HG03196 (cell line): ENCODE measurements at regions not wholly inside any gene's neighbourhood (a gene's known extent, or its start where the extent isn't known, plus 50 kb on each side); places are given as distances from the start of the nearest gene placed in this dataset.
"Not testable (repeated sequence)": the region's sequence is repeated elsewhere in the genome, so short reads cannot be mapped to it uniquely, and the experiment has no call there.

Experiments
- ATAC-seq: cut with Tn5 transposase; IDR thresholded peaks from one replicate; pipeline ENCODE4 v1.9.1; 2021; ENCODE audit not compliant: unreplicated experiment

- no peak for ATAC-seq
Observed at GRCh38 chr3:177382944-177383343, 185.7 kb upstream of the TBL1XR1 start.

DNA sequence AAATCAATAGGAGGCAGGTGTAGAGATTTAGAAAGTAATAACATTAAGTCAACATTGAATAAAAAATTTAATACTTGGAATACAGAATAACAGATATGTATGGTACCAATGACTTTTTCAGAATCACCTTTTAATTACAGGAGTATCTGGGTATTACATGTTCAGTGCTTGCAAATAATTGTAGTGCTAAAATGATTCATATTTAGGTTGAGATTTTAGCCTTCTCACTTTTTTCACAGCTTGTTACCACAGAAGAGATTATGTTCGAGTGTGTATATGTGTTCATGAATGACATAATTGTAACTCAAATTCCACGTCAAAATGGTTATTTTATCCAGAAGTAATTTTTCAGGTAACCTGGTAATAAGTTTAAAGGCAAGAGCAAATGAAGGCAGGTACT lies 187.9 kb upstream of the TBL1XR1 start:
- ATAC-seq = no peak

DNA sequence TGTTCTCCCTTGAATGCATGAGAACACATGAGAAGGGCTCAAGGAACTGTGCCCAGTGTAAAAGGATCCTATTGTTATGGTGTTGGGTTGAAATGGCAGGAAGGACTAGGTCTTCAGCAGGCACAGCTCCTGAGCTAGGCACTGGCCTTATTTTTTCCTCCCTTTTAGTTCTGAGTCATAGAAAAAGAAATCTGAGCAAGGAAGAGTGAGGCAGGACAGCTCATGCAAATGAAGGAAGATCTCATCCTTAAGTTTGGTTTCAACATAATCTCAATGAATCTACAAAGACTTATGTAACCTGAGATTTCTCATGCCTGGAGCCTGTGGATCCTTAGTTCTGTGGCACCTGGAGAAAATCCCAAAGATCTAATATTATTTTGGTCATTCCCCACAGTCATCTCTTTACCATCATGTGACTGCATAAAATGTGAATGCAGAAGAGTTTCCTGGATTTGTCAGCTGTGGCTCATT lies 188.6 kb upstream of the TBL1XR1 start:
- ATAC-seq = no peak

GRCh38 chr3:177388209-177388608 lies 190.9 kb upstream of the TBL1XR1 start:
- no peak for ATAC-seq

GRCh38 chr3:177394231-177395024 lies 197.1 kb upstream of the TBL1XR1 start:
- ATAC-seq = not testable (repeated sequence)

- ATAC-seq = no peak
Observed at GRCh38 chr3:177396733-177397132, 199.5 kb upstream of the TBL1XR1 start.

GRCh38 chr3:177401375-177401774 lies 204.1 kb upstream of the TBL1XR1 start:
- ATAC-seq = no peak

DNA sequence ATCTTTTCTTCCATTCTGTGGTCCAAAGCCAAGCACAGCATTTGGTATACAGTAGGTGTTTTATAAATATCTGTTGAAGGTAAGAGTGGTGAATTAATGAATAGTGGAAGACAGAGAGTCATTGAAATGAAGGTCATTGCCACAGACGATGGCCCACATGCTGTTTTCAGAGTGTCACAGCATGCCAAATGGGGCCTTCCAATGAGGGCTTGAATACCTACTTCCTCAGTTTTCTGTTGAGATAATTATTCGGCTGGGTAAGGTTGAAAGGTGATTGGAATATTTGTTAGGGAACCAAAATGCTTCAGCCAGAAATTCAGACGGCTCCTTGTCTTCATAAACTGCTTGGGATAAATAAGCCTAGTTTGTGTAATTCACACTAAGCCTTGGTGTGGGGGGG lies 205.3 kb upstream of the TBL1XR1 start:
- no peak for ATAC-seq

- no peak for ATAC-seq
Observed at GRCh38 chr3:177405191-177405672, 207.9 kb upstream of the TBL1XR1 start.

DNA sequence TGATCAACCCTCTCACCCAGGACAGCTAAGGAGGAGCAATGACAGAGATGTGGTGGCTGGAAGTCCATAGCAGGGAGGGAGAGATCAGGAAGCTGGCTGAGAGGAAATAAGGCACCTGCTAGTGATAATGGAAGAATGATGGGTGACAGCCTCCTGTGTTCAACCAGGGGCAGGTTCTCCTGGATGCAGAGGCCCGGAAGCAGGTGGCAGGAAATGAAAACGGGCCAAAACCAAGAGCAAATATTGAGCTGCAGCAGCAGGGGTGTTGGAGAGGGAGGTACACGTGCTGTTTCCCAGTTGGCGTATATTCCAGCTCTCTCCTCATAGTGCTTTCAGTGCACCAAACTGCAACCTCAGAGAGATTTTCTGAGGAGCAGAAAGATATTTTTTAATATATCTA lies 213.4 kb upstream of the TBL1XR1 start:
- peak; percentile 56 for ATAC-seq

GRCh38 chr3:177411201-177411600 lies 213.9 kb upstream of the TBL1XR1 start:
- ATAC-seq = no peak

DNA sequence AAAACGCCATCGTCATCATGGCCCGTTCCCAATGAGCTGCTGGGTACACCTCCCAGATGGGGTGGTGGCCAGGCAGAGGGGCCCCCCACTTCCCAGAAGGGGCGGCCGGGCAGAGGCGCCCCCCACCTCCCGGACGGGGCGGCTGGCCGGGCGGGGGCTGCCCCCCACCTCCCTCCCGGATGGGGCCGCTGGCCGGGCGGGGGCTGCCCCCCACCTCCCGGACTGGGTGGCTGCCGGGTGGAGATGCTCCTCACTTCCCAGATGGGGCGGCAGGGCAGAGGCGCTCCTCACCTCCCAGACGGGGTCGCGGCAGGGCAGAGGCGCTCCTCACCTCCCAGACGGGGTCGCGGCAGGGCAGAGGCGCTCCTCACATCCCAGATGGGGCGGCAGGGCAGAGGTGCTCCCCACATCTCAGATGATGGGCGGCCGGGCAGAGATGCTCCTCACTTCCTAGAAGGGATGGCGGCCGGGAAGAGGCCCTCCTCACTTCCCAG lies 215.4 kb upstream of the TBL1XR1 start:
- ATAC-seq = not testable (repeated sequence)

DNA sequence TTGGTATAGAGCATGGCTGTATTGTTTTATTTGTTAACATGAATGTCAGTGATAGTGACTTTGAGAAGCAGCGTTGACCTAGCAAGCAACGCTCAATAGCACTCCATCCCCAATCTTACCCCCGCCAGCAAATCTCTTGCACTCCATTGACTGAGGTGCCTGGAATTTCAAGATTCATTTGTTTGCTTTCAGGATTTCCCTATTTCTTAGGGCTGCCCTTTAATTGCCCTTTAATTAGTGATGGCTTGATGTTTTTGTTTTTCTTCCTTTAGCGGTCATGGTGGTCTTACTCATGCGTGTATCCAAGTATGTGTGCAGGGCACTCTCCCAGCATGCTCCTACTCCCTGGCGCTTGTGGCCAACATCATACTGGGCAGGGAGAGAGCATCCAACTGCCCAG lies 216.8 kb upstream of the TBL1XR1 start:
- ATAC-seq = no peak

- no peak for ATAC-seq
Observed at GRCh38 chr3:177418787-177419186, 221.5 kb upstream of the TBL1XR1 start.

DNA sequence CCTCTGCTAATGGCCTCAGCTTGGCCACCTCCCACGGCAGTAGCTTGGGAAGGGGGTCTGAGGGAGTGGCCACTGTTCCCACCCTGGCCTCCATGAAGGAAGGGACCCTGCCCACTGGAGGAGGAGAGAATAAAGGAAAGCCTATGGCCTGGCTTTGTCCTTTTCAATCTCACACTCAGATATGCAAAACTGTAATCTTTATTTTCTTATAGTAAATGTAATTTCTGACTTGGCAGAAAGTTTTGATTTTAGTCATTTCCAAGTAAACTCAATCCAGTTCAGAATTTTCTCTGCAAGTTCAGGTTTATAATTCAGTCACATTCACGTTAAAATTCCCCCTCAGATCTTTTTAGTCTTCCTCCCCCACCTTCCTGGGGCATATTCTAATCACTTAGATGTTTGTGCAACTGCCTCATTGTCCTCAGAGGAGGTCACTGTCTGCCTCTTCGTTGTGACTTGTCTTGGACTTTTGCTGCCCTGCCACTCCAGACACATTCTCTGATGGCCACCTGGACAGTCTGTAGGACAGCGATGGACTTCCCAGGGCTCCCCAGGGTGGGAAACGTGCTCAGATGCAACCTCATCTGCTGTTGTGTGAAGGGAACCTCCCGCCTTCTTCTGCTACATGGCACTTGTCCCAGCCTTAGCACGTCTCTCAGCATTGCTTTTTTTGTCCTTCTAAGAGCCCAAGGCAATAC lies 222.8 kb upstream of the TBL1XR1 start:
- ATAC-seq = no peak

GRCh38 chr3:177420651-177421480 lies 223.6 kb upstream of the TBL1XR1 start:
- no peak for ATAC-seq

GRCh38 chr3:177421481-177421785 lies 224.2 kb upstream of the TBL1XR1 start:
- ATAC-seq = no peak

- no peak for ATAC-seq
Observed at GRCh38 chr3:177424521-177424920, 227.2 kb upstream of the TBL1XR1 start.

DNA sequence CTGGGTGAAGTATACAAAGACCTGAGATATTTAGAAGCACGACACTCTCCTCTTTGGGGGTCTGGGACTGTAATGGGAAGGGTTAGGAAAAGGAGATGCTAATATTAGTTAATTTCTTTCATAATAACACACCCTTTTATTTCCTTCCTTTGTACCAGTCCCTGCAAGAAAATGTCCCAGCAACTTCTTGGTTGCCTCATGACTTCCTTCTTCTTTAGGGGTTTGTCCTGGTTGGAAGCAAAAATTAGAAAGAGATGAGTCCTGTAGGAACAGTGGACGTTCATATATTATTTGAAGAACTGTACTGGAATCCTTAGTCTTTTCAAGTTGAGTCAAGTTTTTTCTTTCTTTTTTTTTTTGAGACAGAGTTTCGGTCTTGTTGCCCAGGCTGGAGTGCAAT lies 227.8 kb upstream of the TBL1XR1 start:
- ATAC-seq = no peak

DNA sequence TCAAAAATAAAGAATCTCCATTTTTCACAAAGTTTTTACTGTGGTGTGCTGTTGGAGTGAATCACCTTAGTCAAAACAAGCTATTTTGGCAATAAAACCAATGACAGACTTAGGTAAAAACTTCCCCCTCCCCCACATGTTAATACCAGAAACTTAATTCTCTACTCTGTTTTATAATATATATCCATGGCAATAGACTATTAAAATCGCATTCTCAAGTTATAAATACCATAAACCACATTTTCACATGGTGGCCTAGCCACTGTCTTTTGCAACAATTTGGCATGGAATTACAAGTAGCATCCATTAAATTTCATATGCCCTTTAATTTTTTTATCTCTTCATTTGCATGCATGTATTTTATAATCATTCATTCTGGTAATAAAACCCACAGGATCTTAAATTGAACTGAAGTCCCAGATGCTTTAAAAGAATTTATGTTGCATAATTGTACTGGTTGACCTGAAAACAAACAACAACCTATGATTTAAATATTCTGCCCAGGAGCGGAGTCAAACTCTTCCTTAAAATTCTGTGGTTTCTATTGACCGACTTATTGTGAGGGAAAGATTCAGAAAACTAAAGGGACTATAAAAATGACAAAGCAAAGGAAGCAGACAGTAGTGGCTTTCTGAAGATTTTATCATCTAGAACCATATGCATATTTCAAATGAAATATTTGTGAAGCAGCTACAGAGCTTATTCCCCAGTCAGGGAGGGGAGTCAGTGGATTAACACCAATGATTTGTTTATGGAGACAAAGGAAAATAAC lies 229.0 kb upstream of the TBL1XR1 start:
- no peak for ATAC-seq
